GM12878 (cell line): ENCODE measurements at regions not wholly inside any gene's neighbourhood (a gene's known extent, or its start where the extent isn't known, plus 50 kb on each side); places are given as distances from the start of the nearest gene placed in this dataset.
"Not testable (repeated sequence)": the region's sequence is repeated elsewhere in the genome, so short reads cannot be mapped to it uniquely, and the experiment has no call there.

Experiments
- ATAC-seq: fragments of 200-7000 bp; cut with Tn5 transposase; 3 replicates; pipeline ENCODE4 v1.9.1; 2020; ENCODE audit warnings: mild to moderate bottlenecking, moderate library complexity
- BruUV-seq: library from RNA; stranded (reverse); fragments of 400-500 nt; replicated peaks from 2 replicates; lab custom pipeline; 2021; lab: Mats Ljungman, UMichigan
- CTCF ChIA-PET: fragments of 300-600 bp; sonication (Branson Sonifier 250); formaldehyde crosslinking; extraction: SDS; loops from one replicate; lab custom pipeline; 2021; ENCODE audit warnings: inconsistent platforms; lab: Yijun Ruan, JAX
- POLR2A ChIA-PET: fragments of 350-600 bp; formaldehyde crosslinking; extraction: SDS; loops from one replicate; lab custom pipeline; 2021; ENCODE audit warnings: inconsistent platforms; lab: Charles Lee
- RAD21 ChIA-PET: fragments of 300-600 bp; sonication (Branson Sonifier 250); formaldehyde crosslinking; loops from one replicate; lab custom pipeline; 2023; ENCODE audit warnings: antibody characterized with exemption; ENCODE audit not compliant: unreplicated experiment; lab: Charles Lee
- SMC1A ChIA-PET: fragments of 300-600 bp; sonication (Branson Sonifier 250); formaldehyde crosslinking; loops from one replicate; lab custom pipeline; 2023; ENCODE audit not compliant: unreplicated experiment, uncharacterized antibody; lab: Charles Lee
- DNase-seq: peaks from one replicate; pipeline ENCODE4 v3.0.0-alpha.2; 2011; ENCODE audit warnings: low read depth, low spot score
- FAIRE-seq: peaks from 3 replicates; lab custom pipeline; 2011; peaks lifted over from hg19 to GRCh38; lab: Jason Lieb, UNC
- H2AFZ ChIP-seq: 2 replicates; pipeline ENCODE4 v1.6.0; 2011; ENCODE audit warnings: low read depth, low read length, control low read depth; ENCODE audit not compliant: control insufficient read depth
- H3K27ac ChIP-seq: 2 replicates; pipeline ENCODE4 v1.5.1; 2011; ENCODE audit warnings: control low read depth; ENCODE audit not compliant: control insufficient read depth, insufficient read depth
- H3K27me3 ChIP-seq, 2 experiments: replicated peaks in 1 of 2; 2 replicates each; pipeline versions ENCODE4 v1.6.0 to v1.6.1; 2011; ENCODE audit warnings: low read length in 1 of 2; ENCODE audit not compliant: control insufficient read depth in 2 of 2, insufficient read depth in 2 of 2
- H3K36me3 ChIP-seq, 2 experiments: 2 replicates each; pipeline ENCODE4 v1.5.1; 2011; ENCODE audit warnings: low read length in 1 of 2; ENCODE audit not compliant: control insufficient read depth in 2 of 2, insufficient read depth in 2 of 2
- H3K4me1 ChIP-seq: 2 replicates; pipeline ENCODE4 v1.6.1; 2011; ENCODE audit warnings: mild to moderate bottlenecking, low read length, moderate library complexity, mixed read lengths; ENCODE audit not compliant: control insufficient read depth, insufficient read depth
- H3K4me2 ChIP-seq: 2 replicates; pipeline ENCODE4 v1.6.0; 2011; ENCODE audit warnings: control low read depth; ENCODE audit not compliant: control insufficient read depth, insufficient read depth
- H3K4me3 ChIP-seq: fragments of 200-600 bp; sonication (generic); 2 replicates; pipeline ENCODE4 v1.5.1; 2016
- H3K79me2 ChIP-seq: 2 replicates; pipeline ENCODE4 v1.6.0; 2011; ENCODE audit warnings: low read length; ENCODE audit not compliant: control insufficient read depth, insufficient read depth
- H3K9ac ChIP-seq: 2 replicates; pipeline ENCODE4 v1.8.0; 2011; ENCODE audit warnings: low read length, control low read depth, mixed read lengths; ENCODE audit not compliant: control insufficient read depth, insufficient read depth
- H3K9me3 ChIP-seq: replicated peaks from 3 replicates; pipeline ENCODE4 v1.5.1; 2011; ENCODE audit warnings: mild to moderate bottlenecking, low read length; ENCODE audit not compliant: control insufficient read depth, insufficient read depth
- H4K20me1 ChIP-seq: 2 replicates; pipeline ENCODE4 v1.6.0; 2011; ENCODE audit not compliant: control insufficient read depth, insufficient read depth
- BCL11A ChIP-seq: IDR thresholded peaks from 2 replicates; pipeline ENCODE4 v1.6.1; 2011; ENCODE audit warnings: low read depth, low read length
- CREM ChIP-seq: IDR thresholded peaks from 2 replicates; pipeline ENCODE4 v1.6.1; 2014; ENCODE audit warnings: antibody characterized with exemption, low read depth
- E2F4 ChIP-seq: IDR thresholded peaks from 2 replicates; pipeline ENCODE4 v1.6.1; 2012; ENCODE audit warnings: low read depth, low read length, improper control_type of control experiment
- JUNB ChIP-seq: IDR thresholded peaks from 2 replicates; pipeline ENCODE4 v1.6.1; 2016; ENCODE audit warnings: antibody characterized with exemption, mild to moderate bottlenecking
- JUND ChIP-seq: IDR thresholded peaks from 2 replicates; pipeline ENCODE4 v1.6.1; 2012; ENCODE audit warnings: low read depth, mild to moderate bottlenecking, low read length, improper control_type of control experiment, moderate library complexity
- NFIC ChIP-seq: IDR thresholded peaks from 2 replicates; pipeline ENCODE4 v1.6.1; 2012; ENCODE audit warnings: low read depth, mild to moderate bottlenecking, inconsistent platforms, low read length, moderate library complexity
- RUNX3 ChIP-seq: IDR thresholded peaks from 2 replicates; pipeline ENCODE4 v1.6.1; 2012; ENCODE audit warnings: low read length, inconsistent platforms
- WGBS: methylation state at CpG from one replicate; pipeline ENCODE4 v1.1.6; 2016; ENCODE audit warnings: low lambda C conversion rate; ENCODE audit not compliant: insufficient replicate concordance, insufficient coverage; ENCODE audit errors: missing lambda C conversion rate; 5-methylcytosine and 5-hydroxymethylcytosine counted together
- in situ Hi-C: fragments of 300-500 bp; cut with MboI; formaldehyde crosslinking; loops from 9 replicates; pipeline ENCODE4 v1.14.3; 2018; ENCODE audit warnings: mixed read lengths
- intact Hi-C: fragments of 100-400 bp; cut with micrococcal nuclease; formaldehyde crosslinking; loops from one replicate; pipeline ENCODE4 v1.14.2; 2022; ENCODE audit not compliant: unreplicated experiment

DNA sequence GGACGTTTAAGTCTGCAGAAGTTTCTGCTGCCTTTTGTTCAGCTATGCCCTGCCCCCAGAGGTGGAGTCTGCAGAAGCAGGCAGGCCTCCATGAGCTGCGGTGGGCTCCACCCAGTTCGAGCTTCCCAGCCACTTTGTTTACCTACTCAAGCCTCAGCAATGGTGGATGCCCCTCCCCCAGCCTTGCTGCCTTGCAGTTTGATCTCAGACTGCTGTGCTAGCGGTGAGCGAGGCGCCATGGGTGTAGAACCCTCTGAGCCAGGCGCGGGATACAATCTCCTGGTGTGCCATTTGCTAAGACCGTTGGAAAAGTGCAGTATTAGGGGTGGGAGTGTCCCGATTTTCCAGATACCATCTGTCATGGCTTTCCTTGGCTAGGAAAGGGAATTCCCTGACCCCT, 351.4 kb upstream of the MTNR1B start:
- H2AFZ ChIP-seq, H3K36me3 ChIP-seq, RAD21 ChIA-PET, POLR2A ChIA-PET, H3K4me1 ChIP-seq, CTCF ChIA-PET, FAIRE-seq, H3K4me2 ChIP-seq, H3K4me3 ChIP-seq, H4K20me1 ChIP-seq, H3K9me3 ChIP-seq, in situ Hi-C loops, DNase-seq, H3K27ac ChIP-seq, H3K79me2 ChIP-seq, ATAC-seq, H3K9ac ChIP-seq, intact Hi-C loops, H3K27me3 ChIP-seq, SMC1A ChIA-PET, BruUV-seq: not testable (repeated sequence)
- WGBS = 35% methylated on average over 10 of the region's 10 CpGs

GRCh38 chr11:92623055-92623454, 346.4 kb upstream of the MTNR1B start:
- Histone ChIP-seq H3K4me1 (no peaks in the 10 kb centered on the region), H3K4me2 (no peak overlapping the region), H3K36me3 (no peaks in the 10 kb centered on the region), H3K79me2 (no peaks in the 10 kb centered on the region), H3K9ac (no peak overlapping the region), H3K9me3 (no peaks in the 10 kb centered on the region), H4K20me1 (no peaks in the 10 kb centered on the region), H3K4me3 (no peak overlapping the region), H3K27me3 (no peaks in the 10 kb centered on the region)
- no peak for FAIRE-seq
- DNase-seq = no peak
- in situ Hi-C loops = no loop called here
- 21% methylated on average over 1 of the region's 1 CpG for WGBS
- intact Hi-C loops = no loop called here
- CTCF ChIA-PET = no interaction called here
- RAD21 ChIA-PET = no interaction called here
- peak; percentile 51 for ATAC-seq
- peak; percentile 83 for TF ChIP-seq JUNB
- TF ChIP-seq RUNX3 = peak; percentile 45; the same call in 1 of the 2 replicates
- TF ChIP-seq BCL11A = peak; percentile 12; the same call in 1 of the 2 replicates
- TF ChIP-seq CREM = peak; percentile 36; the same call in 1 of the 2 replicates
- peak; percentile 19; the same call in 1 of the 2 replicates for TF ChIP-seq NFIC
- TF ChIP-seq E2F4 = no peak
- TF ChIP-seq JUND = no peak
- TF ChIP-seq, all 136 proteins: peak for 5
- POLR2A ChIA-PET = no interaction called here
- Histone ChIP-seq H2AFZ (no peak overlapping the region), H3K27ac (no peak overlapping the region)
- SMC1A ChIA-PET = no interaction called here
- BruUV-seq = no TSS peak
